A673 (cell line): ENCODE measurements at regions not wholly inside any gene's neighbourhood (a gene's known extent, or its start where the extent isn't known, plus 50 kb on each side); places are given as distances from the start of the nearest gene placed in this dataset.

Experiments
- EZH2 ChIP-seq: fragments of 200-600 bp; sonication (generic); IDR thresholded peaks from 2 replicates; pipeline ENCODE4 v1.6.1; 2017; ENCODE audit warnings: borderline replicate concordance, low read depth, mild to moderate bottlenecking, mixed read lengths, antibody characterized with exemption, low read length; ENCODE audit not compliant: poor library complexity, severe bottlenecking
- TF ChIP-seq, protein P1 (sequence below): fragments of 300-800, 200-600 bp; sonication (generic); conservative IDR thresholded peaks from 2 replicates; pipeline ENCODE4 v1.5.1; 2017; ENCODE audit warnings: low read depth, mild to moderate bottlenecking, antibody characterized with exemption, low read length, moderate library complexity, mixed read lengths

DNA sequence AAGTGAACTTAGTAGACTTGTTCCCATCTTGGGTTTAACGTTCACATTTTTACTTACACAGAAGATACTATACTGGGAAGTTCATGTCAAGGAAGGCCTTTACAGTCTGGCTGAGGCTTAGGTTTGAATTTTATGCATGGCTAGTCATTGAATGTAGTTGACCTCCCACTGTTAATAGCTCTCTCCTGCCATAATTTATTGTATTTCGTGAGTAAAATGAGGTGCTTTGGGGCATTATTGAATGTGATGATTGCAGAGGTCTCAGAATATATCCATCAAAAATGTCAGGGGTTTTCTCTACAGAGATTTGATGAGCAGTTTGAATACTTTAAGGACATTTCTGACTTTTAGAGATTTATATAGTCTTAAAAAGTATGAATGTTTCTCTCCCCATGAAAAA, 356.6 kb upstream of the GRM7 start:
- TF ChIP-seq EZH2, result no peak
- TF ChIP-seq, protein P1, sequence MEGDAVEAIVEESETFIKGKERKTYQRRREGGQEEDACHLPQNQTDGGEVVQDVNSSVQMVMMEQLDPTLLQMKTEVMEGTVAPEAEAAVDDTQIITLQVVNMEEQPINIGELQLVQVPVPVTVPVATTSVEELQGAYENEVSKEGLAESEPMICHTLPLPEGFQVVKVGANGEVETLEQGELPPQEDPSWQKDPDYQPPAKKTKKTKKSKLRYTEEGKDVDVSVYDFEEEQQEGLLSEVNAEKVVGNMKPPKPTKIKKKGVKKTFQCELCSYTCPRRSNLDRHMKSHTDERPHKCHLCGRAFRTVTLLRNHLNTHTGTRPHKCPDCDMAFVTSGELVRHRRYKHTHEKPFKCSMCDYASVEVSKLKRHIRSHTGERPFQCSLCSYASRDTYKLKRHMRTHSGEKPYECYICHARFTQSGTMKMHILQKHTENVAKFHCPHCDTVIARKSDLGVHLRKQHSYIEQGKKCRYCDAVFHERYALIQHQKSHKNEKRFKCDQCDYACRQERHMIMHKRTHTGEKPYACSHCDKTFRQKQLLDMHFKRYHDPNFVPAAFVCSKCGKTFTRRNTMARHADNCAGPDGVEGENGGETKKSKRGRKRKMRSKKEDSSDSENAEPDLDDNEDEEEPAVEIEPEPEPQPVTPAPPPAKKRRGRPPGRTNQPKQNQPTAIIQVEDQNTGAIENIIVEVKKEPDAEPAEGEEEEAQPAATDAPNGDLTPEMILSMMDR, result no peak
